AG04450 (cell line): ENCODE measurements at regions not wholly inside any gene's neighbourhood (a gene's known extent, or its start where the extent isn't known, plus 50 kb on each side); places are given as distances from the start of the nearest gene placed in this dataset.

Source experiments
- CTCF ChIA-PET: fragments of 300-600, 350-600 bp; formaldehyde crosslinking; extraction: SDS; loops from one replicate; lab custom pipeline; 2022; ENCODE audit warnings: antibody characterized with exemption, inconsistent platforms; lab: Charles Lee
- POLR2A ChIA-PET: fragments of 350-600 bp; formaldehyde crosslinking; extraction: SDS; loops from one replicate; lab custom pipeline; 2021; ENCODE audit warnings: antibody characterized with exemption, inconsistent platforms; lab: Yijun Ruan, JAX
- DNase-seq: peaks from one replicate; pipeline ENCODE4 v3.0.0-alpha.2; 2011; ENCODE audit warnings: low read depth, low spot score
- H3K27ac ChIP-seq: one replicate; pipeline ENCODE4 v1.5.1; 2012; ENCODE audit warnings: low read depth, low read length, control low read depth
- H3K27me3 ChIP-seq: one replicate; pipeline ENCODE4 v1.6.0; 2012; ENCODE audit warnings: low read length; ENCODE audit not compliant: control insufficient read depth, insufficient read depth
- H3K4me3 ChIP-seq: 2 replicates; pipeline ENCODE4 v1.5.1; 2011; ENCODE audit warnings: mild to moderate bottlenecking, low read depth, low read length, control low read depth
- H3K9me3 ChIP-seq: 2 replicates; pipeline ENCODE4 v1.5.1; 2012; ENCODE audit warnings: low read length; ENCODE audit not compliant: control insufficient read depth, insufficient read depth
- CTCF ChIP-seq: IDR thresholded peaks from 2 replicates; pipeline ENCODE4 v1.5.1; 2011; ENCODE audit warnings: low read depth, low read length, control low read depth, inconsistent platforms

DNA sequence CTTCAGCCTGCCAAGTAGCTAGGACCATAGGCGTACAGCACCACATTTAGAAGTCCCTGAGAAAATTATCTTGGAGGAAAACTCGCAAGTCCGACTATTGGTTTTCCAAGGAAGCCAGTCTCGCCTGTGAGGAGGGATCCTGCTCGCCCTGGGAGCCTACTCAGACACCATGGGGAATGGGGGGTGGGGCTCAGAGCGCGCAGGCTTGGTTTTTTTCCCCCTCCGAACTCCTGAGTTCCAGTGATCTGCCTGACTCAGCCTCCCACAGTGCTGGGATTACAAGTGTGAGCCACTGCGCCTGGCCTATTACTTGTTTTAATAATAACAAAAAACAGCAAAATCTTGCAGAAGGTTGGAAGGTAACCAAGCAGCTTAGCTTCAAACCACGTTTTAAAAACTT, 153.7 kb downstream of the OR2B2 start:
- H3K4me3 ChIP-seq = no peak overlapping the region
- CTCF ChIA-PET = interaction anchor here (0.6 to 4.2 kb wide), 4 partner anchors 14 to 597 kb away, joined by 3 to 38 read pairs (median 7); no protein-coding TSS in a partner anchor
- POLR2A ChIA-PET = interaction anchor here (0.7 kb wide), 2 partner anchors 279 to 600 kb away, joined by 3 read pairs; no protein-coding TSS in a partner anchor

GRCh38 chr6:27757307-27757706, 154.9 kb downstream of the OR2B2 start:
- ChIA-PET CTCF (interaction anchor here (0.8 to 4.2 kb wide), 4 partner anchors 11 to 38 kb away, joined by 3 to 38 read pairs (median 4); no protein-coding TSS in a partner anchor), POLR2A (no interaction called here)
- no peak for TF ChIP-seq CTCF
- no peak for DNase-seq
- H3K27me3 ChIP-seq = peaks cover 13% of the 10 kb centered on the region
- H3K9me3 ChIP-seq = no peaks in the 10 kb centered on the region; the same call in 1 of the 2 replicates
- H3K27ac ChIP-seq = no peak overlapping the region
- H3K4me3 ChIP-seq = peak overlapping the region; percentile 14; the same call in 1 of the 2 replicates

More for the DNA sequence above, 153.7 kb downstream of the OR2B2 start:
- H3K9me3 ChIP-seq = no peaks in the 10 kb centered on the region; the same call in 1 of the 2 replicates
- H3K27me3 ChIP-seq = peaks cover 15% of the 10 kb centered on the region
- no peak overlapping the region for H3K27ac ChIP-seq
- no peak for DNase-seq
- no peak for TF ChIP-seq CTCF

DNA sequence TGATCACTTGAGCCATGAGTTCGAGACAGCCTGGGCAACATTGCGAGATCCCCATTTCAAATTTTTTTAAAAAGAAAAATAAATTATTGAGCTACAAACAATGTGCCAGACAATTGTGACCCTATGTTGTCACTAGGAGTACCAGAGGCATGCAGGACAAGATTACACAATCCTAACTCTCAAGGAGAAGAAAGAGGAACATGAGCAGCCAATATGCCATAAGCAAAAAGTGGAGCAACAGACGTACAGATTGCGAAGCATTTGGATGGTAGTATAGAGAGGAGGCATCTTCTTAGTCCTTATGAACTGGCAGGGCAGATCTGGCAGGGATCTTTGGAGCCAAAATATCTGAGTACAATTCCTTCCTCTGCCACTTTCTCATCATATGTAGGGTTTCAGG, 156.4 kb downstream of the OR2B2 start:
- ChIA-PET CTCF (interaction anchor here (0.5 to 4.2 kb wide), 6 partner anchors 13 to 629 kb away, joined by 3 to 38 read pairs (median 3); no protein-coding TSS in a partner anchor), POLR2A (no interaction called here)
- no peak overlapping the region for H3K4me3 ChIP-seq
- peaks cover 13% of the 10 kb centered on the region for H3K27me3 ChIP-seq
- H3K9me3 ChIP-seq = no peaks in the 10 kb centered on the region; the same call in 1 of the 2 replicates
- no peak overlapping the region for H3K27ac ChIP-seq
- no peak for DNase-seq
- TF ChIP-seq CTCF = no peak

DNA sequence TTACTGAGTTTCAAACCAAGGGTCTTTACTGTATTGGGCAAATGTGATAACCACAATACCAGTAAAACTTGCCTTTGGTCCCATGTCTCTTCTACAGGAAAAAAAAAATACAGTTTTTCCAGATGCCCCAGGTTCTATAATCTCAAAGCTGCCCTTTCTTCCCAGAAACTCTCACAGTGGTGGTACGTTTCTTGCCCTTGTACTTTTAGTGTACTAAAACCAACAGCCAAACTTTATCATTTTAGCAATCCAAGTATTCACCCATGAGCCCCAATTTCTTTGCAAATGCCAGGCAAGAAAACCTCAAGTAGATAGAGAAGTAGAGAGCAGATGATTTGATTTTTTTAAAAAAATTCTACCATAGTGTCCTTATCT, 157.8 kb downstream of the OR2B2 start:
- no peak for DNase-seq
- H3K27ac ChIP-seq = no peak overlapping the region
- H3K27me3 ChIP-seq = peaks cover 13% of the 10 kb centered on the region
- POLR2A ChIA-PET = interaction anchor here (1.0 to 1.3 kb wide), 2 partner anchors 139 to 576 kb away, joined by 3 to 4 read pairs; a partner anchor contains a TSS
- CTCF ChIA-PET = interaction anchor here (0.5 to 4.2 kb wide), 11 partner anchors 18 to 627 kb away, joined by 3 to 38 read pairs (median 6); partner anchors contain the start of gene ZNF184
- TF ChIP-seq CTCF = no peak
- H3K9me3 ChIP-seq = no peaks in the 10 kb centered on the region; the same call in 1 of the 2 replicates
- H3K4me3 ChIP-seq = peak overlapping the region; percentile 61
